Frontal cortex (tissue), 3 donors: ENCODE measurements at regions not wholly inside any gene's neighbourhood (a gene's known extent, or its start where the extent isn't known, plus 50 kb on each side); places are given as distances from the start of the nearest gene placed in this dataset.
"Not testable (repeated sequence)": the region's sequence is repeated elsewhere in the genome, so short reads cannot be mapped to it uniquely, and the experiment has no call there.

Experiments
- DNase-seq, 2 donors: peaks; one replicate each; pipeline ENCODE4 v3.0.0; 2012; ENCODE audit warnings: low spot score in 2 of 2
- FAIRE-seq: peaks from 2 replicates; lab custom pipeline; 2012; peaks lifted over from hg19 to GRCh38; lab: Jason Lieb, UNC
- donor health status: control.
- donor health status: control.
- donor health status: control.

- DNase-seq: no peak
- FAIRE-seq: no peak
These were observed 185.6 kb downstream of the TLE3 start for GRCh38 chr15:69912116-69912515.

- FAIRE-seq (no peak), DNase-seq (no peak)
These were observed 183.7 kb downstream of the TLE3 start for GRCh38 chr15:69914040-69914439.

GRCh38 chr15:69914960-69915359, 182.8 kb downstream of the TLE3 start:
- FAIRE-seq (no peak), DNase-seq (no peak)

- DNase-seq (no peak), FAIRE-seq (no peak)
These were observed 181.4 kb downstream of the TLE3 start for GRCh38 chr15:69916169-69916785.

GRCh38 chr15:69917056-69917455, 180.7 kb downstream of the TLE3 start:
- FAIRE-seq: no peak
- DNase-seq: no peak

- FAIRE-seq: no peak
These were observed 177.9 kb downstream of the TLE3 start for GRCh38 chr15:69919816-69920215.

GRCh38 chr15:69920221-69920620, 177.5 kb downstream of the TLE3 start:
- no peak for DNase-seq
- FAIRE-seq: no peak

More at GRCh38 chr15:69919816-69920215, 177.9 kb downstream of the TLE3 start:
- peak in 1 of 2 donors; percentile 27 for DNase-seq

- FAIRE-seq: no peak
- no peak for DNase-seq
These were observed 175.8 kb downstream of the TLE3 start for GRCh38 chr15:69921626-69922619.

GRCh38 chr15:69924531-69924930, 173.2 kb downstream of the TLE3 start:
- DNase-seq: no peak
- FAIRE-seq: no peak

GRCh38 chr15:69926006-69926405, 171.7 kb downstream of the TLE3 start:
- no peak for DNase-seq
- FAIRE-seq: no peak

- FAIRE-seq: no peak
- no peak for DNase-seq
These were observed 171.0 kb downstream of the TLE3 start for GRCh38 chr15:69926721-69927120.

- not testable (repeated sequence) for FAIRE-seq, DNase-seq
These were observed 168.8 kb downstream of the TLE3 start for GRCh38 chr15:69928890-69929289.

- DNase-seq: no peak
- FAIRE-seq: no peak
These were observed 167.6 kb downstream of the TLE3 start for GRCh38 chr15:69929905-69930630.

- no peak for FAIRE-seq
- no peak for DNase-seq
These were observed 167.0 kb downstream of the TLE3 start for GRCh38 chr15:69930754-69931153.

- FAIRE-seq: no peak
- no peak for DNase-seq
These were observed 166.6 kb downstream of the TLE3 start for GRCh38 chr15:69931156-69931555.

GRCh38 chr15:69934607-69935006, 163.1 kb downstream of the TLE3 start:
- DNase-seq (no peak), FAIRE-seq (no peak)

GRCh38 chr15:69939513-69940440, 157.9 kb downstream of the TLE3 start:
- no peak for FAIRE-seq
- DNase-seq: peak in 1 of 2 donors; percentile 35

GRCh38 chr15:69940441-69941300, 157.0 kb downstream of the TLE3 start:
- no peak for DNase-seq
- FAIRE-seq: no peak

- no peak for FAIRE-seq
- no peak for DNase-seq
These were observed 156.5 kb downstream of the TLE3 start for GRCh38 chr15:69941301-69941605.
